Left kidney (tissue), 1 donor: ENCODE measurements at regions not wholly inside any gene's neighbourhood (a gene's known extent, or its start where the extent isn't known, plus 50 kb on each side); places are given as distances from the start of the nearest gene placed in this dataset.

Source experiments
- DNase-seq: peaks from one replicate; pipeline ENCODE4 v3.0.0-alpha.2; 2013

DNA sequence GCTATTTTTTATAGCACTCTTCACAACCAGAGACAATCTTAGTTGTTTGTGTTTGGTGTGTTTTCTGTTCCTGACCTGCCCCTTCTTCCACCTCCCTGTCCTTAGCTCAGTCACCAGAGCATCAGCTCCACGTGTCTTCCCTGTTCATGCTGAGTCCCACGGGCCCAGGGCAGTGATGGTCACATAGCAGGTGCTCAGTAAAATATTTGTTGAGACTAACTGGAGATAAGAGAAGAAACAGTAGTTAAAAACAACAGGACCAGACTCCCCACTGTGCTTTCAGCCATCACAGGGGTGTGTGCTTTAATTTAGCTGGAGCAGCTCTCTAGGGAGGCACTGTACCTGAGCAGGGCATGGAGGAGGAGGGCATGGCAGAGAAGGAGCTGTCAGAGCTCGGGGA is 307.3 kb upstream of the ZNF32 start:
- no peak for DNase-seq

DNA sequence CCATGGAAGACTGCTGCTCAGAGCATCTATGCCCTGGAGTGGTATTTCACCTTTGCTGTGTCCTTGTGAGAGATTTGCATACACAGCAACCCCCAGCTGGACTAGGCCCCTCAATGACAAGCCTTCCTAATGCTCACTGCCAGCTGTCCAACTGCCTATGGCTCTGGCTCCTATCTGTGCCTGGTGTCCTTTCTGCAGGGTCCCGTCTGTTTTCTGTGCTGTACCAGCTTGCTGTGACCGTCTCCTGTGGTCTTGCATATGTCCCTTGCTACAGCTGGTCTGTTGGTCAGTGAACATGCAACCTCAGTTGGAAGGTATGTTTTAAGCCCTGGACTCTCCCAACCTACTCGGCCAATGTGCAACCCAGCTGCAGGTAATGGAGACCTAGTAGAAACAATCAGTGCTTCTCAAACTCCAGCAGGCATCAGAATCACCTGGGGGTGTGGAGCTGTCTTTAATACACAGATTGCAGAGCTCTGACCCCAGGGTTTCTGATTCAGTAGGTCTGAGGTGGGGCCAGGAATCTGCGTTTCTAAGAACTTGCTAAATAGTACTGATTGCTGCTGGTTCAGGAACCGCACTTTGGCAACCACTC is 306.4 kb upstream of the ZNF32 start:
- no peak for DNase-seq

DNA sequence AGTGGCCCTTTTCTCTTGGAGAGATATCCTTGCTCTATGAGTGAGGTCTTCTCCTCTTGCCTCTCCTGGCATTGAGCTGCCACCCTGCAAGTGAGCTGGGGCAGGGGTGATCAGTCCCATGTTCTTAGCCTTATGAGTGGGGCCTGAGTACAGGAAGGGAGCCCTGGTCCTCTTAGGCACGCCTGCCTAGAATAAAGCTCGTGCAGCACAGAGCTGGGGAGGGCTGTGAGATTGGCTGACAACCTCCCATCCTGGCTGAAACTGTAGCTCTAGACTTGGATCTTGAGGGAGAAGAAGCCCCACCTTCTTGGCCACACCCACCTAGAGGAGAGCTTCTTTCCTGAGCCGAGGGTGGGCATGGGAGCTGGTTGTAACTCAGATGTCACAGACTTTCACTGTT is 305.0 kb upstream of the ZNF32 start:
- no peak for DNase-seq

DNA sequence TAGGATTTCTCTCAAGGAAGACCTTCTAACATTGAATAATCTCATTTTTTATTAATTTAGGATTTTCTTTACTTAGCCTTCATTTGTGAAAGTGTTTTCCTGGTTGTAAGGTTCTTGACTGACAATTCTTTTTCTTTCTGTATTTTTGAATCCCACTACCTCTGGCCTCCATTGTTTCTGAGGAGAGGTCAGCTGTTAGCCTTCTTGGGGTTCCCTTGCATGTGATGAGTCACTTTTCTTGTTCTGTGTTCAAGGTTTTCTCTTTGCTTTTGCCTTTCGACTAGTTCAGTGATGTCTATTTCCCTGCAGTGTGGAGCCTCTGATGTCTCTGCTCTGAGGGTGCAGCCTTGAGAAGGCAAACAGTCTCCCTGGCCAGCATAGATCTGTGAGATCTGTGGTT is 304.1 kb upstream of the ZNF32 start:
- DNase-seq = no peak

DNA sequence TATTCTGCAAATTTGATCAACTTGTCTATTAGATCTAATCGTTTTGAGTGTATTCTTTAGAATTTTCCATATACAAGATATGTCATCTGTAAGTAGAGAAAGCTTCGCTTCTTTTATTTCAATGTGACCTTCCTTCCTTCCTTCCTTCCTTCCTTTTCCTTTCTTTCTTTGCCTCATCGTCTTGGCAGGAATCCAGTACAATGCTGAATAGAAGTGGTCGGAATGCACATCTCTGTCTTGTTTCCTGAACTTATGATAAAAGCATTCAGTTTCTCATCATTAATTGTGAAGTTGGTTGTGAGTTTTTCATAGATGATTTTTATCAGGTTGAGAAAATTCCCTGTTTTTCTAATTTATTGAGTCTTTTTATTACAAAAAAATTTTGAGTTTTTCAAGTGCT is 300.7 kb upstream of the ZNF32 start:
- no peak for DNase-seq

DNA sequence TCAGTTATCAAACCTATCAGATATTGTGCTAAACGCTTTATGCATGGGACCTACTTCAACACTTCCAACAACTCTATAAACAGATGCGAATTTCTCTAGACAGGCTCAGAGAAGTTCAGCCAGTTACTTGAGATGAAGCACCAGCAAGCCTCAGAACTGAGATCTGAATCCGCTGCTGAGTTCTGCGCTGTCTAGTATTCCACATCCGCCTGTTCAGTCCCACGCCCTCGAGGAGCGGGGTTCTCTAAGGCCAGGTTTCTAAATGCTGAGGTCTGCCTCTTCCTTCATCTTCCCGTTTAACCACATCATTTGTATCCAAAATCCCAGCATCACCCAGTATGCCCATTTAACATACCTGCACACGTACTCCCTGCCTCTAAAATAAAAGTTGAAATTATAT is 297.8 kb upstream of the ZNF32 start:
- no peak for DNase-seq

DNA sequence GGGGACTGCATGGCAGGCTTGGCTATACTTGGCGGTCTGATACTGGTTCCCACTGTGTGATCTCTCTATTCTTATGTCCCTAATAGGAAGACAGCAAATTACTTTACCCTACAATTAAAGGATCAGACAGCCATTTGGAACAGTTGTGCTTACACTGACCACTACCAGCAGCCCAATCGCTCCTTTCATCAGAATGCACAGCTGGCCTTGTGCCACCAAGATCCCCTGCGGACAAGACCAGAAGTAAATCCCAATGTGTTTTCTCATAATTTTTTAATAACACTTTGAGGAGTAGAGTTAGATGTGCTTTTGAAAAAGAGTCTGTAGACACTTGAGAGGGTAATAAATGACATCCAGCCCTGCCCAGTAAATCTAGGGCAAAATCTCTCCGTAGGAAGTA is 297.2 kb upstream of the ZNF32 start:
- DNase-seq = no peak

DNA sequence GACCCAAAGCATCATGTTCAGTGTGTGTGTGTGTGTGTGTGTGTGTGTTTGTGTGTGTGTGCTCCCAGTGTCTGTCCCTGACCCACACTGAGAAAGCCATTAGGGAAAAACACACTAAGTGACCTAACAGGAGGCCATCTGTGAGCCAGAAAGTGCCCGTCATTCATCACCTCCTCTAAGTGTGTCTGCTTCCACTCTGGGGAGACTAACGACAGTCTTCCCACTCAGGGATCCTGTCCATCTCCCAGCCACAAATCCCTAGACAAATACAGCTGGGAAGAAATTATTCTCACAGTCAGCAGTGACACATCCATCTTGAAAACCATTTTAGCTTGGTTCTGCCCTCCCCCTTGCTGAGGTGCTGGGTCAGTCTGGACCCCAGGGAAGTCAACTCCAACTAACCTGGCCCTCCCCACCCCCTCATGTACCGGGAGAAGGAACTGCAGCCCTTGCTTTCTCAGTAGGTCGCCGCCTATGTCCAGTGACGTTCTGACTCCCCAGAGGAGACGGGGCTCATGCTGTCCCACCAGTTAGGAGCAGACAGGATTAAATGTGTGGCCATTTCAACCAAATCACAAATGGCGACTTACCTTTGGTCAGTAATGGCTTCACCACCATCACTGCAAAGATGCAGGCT is 296.5 kb upstream of the ZNF32 start:
- DNase-seq = no peak

DNA sequence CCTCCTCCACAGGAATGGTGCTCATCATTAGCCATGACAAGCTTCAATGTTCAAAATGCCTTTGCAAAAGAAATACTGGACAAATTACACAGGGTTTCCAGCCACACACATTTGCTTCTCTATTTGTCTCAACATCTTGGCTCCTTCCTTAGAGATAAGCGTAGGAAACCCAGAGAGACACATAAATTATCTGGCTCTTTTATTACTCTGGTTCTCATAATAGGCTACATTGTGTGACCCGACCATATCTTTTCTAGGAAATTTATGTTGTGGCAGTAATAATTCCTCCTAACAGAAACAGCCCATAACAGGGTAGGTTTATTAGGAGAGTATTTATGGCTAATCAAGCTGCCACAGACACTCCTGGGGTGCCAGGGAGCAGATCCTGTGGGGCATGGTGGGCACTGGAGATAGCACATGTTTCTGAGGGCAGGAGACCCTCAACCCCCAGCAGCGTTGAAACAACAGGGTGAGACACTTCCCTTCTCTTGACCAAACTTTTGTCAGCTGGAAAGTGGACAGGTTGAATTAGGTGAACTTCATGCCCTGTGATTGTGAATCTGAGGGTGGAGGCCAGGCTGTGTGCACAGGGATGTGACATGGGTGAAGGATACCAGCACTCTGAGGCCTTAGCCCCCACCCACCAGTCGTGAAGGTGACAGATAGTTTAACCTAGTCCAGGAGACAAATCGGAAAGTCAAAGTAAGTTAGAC is 295.9 kb upstream of the ZNF32 start:
- DNase-seq = no peak

DNA sequence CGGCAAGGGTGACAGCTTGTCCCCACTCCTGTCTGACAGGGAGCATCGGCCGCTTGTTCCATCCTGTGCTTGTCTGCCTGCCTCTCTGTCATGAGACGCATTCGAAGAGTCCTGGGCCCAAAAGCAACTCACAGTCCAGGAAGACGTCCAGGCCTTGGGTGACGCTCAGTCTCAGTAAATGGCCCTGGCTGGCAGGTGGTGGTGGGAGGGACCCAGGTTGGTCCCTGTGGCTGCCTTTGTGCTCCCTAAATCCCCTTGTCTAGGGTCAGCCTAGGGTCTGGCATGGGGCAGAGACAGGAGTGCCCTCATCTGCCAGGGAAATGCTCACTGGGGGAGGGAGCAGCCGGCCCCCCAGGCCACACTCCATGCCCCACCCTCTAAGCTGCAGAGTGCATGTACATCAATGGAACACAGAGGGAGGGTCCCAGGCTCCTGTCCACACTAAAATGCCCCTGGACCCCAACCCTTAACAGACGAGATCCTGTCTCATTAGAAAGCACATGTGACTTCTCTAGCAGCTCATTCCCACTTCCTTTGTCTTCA is 295.2 kb upstream of the ZNF32 start:
- DNase-seq = no peak

DNA sequence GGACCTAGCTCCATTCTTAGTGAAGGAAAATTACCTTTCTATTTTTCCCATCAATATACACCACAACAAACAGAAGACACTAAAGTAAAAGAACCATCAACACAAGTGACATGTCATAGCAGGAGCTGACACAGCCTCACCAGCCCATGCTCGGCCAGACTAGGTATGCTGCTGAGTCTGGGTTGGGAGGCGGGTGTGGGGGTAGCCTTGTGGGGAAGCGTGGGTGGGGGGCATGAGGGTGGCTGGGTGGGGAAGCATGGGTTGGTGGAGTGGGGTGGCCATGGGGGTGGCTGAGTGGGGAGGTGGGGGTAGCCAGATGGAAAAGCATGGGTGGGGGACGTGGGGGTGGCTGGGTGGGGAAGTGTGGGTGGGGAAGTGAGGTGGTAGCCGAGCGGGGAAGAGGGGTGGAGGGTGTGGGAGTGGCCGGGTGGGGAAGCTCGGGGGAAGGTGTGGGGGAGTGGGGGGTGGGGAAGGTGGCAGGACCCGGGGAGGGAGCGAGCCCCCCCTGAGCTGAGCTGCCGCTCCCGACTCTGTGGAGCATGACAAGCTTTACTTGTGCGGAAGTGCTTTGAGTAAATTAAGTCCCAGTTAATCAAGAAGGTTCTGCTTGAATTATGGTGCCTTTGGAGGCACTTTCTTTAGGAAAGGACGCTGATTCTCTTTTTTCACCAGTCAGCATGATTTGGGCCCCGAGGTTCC is 294.6 kb upstream of the ZNF32 start:
- no peak for DNase-seq

DNA sequence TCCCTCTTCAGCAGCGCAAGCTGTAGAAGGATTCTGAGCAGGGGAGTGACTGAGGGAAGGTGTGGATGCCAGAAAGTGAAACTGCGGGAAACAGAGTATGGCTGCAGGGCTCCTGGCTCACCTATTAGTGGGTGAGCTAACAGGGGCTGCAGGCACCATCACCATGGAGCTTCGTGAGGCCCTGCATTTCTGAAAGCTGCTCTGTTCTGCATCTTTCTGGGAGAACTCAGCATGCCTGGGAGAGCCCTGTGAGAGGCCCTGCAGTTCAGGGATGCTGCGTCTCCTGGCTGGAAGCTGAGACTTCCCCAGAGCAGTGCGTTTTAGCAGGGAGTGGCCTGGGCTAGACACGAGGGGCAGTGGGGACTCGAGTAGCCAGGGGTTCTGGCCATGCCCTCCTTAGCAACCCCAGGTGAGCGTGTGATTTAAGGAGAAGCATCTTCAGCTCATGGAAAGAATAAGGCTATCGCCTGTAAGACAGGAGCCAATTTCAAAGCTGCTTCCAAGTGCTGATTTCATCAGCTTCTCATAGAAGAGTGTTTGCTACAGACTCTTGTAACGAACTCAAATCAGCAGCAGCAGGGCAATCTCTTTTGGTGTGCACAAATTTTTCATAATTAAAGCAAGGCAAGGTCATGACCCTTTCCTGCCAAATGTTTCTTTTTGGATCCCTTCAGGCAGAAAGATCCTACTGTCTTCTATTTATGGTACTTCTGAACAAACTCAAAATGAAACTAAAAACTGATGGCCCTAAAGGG is 293.6 kb upstream of the ZNF32 start:
- no peak for DNase-seq

DNA sequence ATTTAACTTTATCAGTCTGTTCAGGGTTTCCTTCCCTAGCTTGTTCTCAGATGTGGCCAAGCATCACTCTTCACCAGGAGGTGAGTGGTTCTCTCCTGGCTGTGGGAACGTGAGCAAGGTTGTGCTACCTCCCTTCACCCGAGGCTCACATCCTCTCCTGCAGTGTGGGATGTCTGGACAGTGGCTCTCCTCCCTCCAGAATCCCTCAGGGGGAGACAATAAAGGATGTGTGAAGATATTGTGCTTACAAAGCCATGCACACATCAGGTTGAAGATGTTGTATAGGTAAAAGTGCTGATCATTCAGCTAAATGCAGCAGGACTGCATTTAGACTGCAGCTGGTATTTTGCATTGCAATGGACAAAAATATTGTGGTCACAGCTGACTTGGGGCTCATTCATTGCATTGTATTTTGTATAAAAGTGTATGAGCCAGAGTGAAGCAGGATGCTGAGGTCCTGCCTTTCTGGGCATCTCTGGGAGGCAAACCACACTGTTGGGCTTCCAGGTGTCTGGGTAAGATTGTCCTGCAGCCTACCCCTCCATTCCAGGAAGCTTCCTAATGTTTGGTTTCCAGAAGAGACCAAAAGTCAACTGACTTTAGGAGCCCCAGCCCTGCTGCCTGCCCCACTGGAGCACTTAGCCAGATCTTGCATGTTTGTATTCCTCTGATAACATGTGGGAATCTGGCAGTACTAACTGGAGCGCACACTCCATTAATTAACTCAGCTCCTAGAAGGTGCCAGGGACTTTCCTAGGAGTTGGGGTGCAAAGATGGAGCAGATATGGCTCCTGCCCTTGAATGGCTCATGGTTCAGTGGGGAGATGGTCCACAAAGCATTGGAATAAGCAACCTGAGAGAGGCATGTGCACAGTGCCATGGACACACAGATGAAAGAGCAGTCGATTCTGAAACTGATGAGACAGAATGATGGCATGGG is 292.5 kb upstream of the ZNF32 start:
- no peak for DNase-seq

DNA sequence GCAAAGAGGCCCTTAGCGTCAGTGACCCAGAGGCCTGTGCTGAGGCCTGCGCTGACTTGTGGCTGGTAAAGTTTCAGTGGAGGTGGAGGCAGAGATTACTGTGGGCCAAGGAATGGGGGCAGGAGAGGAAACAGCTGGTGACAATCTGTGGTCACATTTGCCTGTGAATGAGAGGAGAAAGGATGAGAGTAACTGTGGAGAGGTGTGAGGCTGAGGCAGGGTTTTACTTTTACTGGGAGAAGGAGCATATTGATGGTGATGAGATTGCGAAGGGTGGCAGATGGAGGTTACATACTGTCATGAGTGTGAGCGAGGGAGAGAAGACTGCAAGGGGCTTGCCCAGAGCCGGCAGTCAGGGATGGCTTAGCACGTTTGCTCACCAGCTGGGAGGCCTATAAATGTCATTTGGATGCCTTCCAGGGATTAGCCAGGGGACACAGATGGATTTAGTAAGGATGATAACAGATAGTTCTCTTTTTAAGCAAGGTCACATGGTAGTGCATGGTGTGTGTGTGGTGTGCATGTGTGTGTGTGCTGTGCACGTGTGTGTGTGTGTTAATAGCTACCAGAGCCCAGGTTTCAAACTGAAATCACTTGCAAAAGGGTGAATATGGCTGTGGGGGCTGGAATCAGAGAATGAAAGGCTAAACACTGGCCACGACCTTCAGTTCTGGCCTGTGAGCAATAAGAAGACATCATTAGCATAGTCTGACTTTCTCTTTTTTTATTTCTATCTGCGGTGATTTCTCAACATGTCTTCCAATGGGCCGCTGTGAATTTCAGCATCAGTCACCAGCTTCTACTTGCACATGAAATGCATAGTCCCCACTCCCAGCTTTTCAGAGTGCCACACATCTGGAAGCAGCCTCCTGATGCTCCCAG is 291.5 kb upstream of the ZNF32 start:
- DNase-seq = no peak

DNA sequence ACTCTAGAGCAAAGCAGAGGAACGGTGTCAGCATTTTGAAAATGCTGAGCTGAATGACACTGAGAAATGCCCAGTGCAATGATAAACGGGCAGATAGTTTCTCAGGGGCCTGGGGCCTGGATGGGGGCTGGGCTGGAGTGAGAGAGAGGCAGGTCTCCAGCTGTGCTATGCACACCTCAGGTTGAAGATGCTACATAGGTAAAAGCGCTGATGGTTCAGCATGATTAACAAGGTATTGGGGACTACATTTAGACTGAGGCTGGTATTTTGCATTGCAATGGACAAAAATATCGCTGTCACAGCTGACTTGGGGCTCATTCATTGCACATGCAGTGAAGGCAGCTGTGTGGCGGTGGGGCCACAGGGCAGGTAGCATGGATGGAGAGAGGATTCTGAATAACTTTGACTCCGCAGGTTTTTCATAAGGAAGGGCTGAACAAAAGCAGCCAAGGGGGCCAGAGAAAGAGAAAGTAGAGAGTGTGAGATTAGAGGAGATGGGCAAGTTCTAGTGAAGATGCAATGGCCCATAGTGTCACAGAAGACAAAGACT is 290.8 kb upstream of the ZNF32 start:
- no peak for DNase-seq

DNA sequence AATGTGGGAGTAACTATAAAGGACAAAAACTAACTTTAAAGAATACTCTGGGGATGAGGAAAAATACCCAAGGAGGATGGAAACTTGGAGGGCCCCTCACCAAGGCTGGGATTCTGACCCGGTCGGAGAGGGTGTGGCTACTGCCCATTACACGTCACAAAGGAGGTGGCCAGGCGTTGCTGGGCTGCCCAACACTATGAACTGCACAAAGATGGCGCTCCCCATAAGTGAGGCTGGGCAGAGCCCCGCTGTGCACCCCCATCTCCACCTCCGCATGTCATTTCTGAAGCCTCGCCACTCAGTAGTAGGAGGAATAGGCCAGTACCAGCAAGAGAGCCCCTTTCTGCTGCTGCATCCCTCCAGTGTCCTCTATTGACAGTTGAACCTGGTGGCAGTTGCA is 290.1 kb upstream of the ZNF32 start:
- no peak for DNase-seq

DNA sequence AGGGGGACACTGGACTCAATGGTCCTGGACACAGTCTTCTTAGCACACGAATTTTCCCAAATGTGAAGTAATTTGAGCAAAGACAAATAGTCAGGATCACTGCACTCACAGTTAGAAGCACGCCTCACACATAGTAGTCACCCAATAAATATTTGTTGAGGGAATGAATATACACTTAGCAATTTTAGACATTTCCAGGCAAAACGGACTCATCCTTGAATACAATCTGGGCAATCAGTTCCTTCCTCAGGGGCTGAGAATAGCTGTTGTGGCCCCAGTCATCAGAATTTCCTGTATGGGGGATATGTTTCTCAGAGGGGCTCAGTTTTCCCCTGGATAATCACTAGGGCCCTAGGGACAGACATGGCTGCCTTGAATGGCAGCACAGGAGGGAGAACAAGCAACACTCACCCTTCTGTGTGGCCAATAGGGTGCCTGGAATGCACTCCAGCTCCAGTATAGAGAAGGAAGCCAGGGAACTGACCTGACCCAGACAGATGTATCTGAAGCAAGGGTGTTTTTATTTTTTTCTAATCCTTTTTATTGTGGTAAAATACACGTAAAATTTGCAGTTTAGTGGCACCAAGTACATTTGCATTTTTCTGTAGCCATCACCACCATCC is 282.7 kb upstream of the ZNF32 start:
- DNase-seq = no peak

DNA sequence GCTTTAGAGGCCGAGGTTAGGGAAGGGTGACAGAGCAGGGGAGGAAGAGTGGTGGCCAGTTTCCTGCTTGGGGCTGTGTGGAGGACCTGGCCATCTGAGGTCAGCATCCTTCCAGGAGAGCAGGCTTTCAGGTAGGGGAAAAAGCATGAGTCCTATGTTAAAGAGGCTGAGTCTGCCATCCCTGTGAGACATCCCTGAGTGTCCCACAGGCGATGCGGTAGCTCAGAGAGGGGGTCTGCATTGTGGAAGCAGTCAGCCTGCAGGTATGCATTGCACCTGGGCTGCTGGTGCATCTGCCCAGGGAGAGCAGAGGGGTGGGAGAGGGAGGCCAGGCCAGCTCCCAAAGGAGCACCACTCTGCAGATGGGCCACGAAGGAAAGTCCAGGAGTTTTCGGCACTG is 282.1 kb upstream of the ZNF32 start:
- no peak for DNase-seq

DNA sequence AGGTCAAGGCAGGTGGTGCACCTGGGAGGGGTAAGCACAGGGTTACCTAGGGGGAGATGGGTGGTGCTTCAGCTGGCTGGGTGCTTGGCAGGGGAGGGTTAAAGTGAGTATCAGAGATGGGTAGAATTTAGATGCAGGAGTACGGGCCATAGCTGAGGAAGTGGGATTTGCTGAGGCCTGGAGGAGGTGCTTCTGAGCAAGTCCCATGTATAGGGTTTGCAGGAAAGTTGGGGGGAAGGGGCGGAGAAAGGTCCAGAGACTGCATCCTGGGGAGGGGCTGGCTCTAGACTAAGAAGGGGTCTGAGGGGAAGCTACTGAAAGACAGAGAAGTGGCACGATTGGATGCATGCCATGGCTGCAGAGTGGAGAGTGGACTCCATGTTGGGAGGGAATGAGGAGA is 281.6 kb upstream of the ZNF32 start:
- DNase-seq = no peak
